Kidney epithelial cell (primary cell): ENCODE measurements at regions not wholly inside any gene's neighbourhood (a gene's known extent, or its start where the extent isn't known, plus 50 kb on each side); places are given as distances from the start of the nearest gene placed in this dataset.

Source experiments
- DNase-seq: peaks from one replicate; pipeline ENCODE4 v3.0.0-alpha.2; 2010; ENCODE audit warnings: low read depth
- H3K27me3 ChIP-seq: 2 replicates; pipeline ENCODE4 v1.6.0; 2011; ENCODE audit warnings: low read length; ENCODE audit not compliant: control insufficient read depth, insufficient read depth
- H3K36me3 ChIP-seq: 2 replicates; pipeline ENCODE4 v1.5.1; 2011; ENCODE audit warnings: low read length; ENCODE audit not compliant: control insufficient read depth, insufficient read depth
- H3K4me3 ChIP-seq: 2 replicates; pipeline ENCODE4 v1.5.1; 2011; ENCODE audit warnings: low read depth, mild to moderate bottlenecking, control low read depth, low read length
- CTCF ChIP-seq: IDR thresholded peaks from 2 replicates; pipeline ENCODE4 v1.5.1; 2011; ENCODE audit warnings: mild to moderate bottlenecking, moderate library complexity, low read length, control low read depth, inconsistent platforms; ENCODE audit not compliant: insufficient read depth, poor library complexity, severe bottlenecking

GRCh38 chr16:79798416-79799053 lies 198.0 kb upstream of the MAF start:
- DNase-seq, result no peak
- no peak for TF ChIP-seq CTCF
- no peaks in the 10 kb centered on the region for H3K27me3 ChIP-seq
- H3K36me3 ChIP-seq, result no peaks in the 10 kb centered on the region
- no peak overlapping the region for H3K4me3 ChIP-seq

GRCh38 chr16:79797486-79797885 lies 196.9 kb upstream of the MAF start:
- no peaks in the 10 kb centered on the region for H3K27me3 ChIP-seq
- TF ChIP-seq CTCF, result no peak
- no peak overlapping the region for H3K4me3 ChIP-seq
- no peaks in the 10 kb centered on the region for H3K36me3 ChIP-seq
- no peak for DNase-seq

- no peaks in the 10 kb centered on the region for H3K27me3 ChIP-seq
- DNase-seq, result no peak
- H3K36me3 ChIP-seq, result no peaks in the 10 kb centered on the region
- TF ChIP-seq CTCF, result no peak
- no peak overlapping the region for H3K4me3 ChIP-seq
Measured at GRCh38 chr16:79795556-79795955, 195.0 kb upstream of the MAF start.

- TF ChIP-seq CTCF, result no peak
- Histone ChIP-seq H3K27me3 (no peaks in the 10 kb centered on the region), H3K4me3 (no peak overlapping the region), H3K36me3 (no peaks in the 10 kb centered on the region)
- DNase-seq, result no peak
Measured at GRCh38 chr16:79794941-79795340, 194.4 kb upstream of the MAF start.

GRCh38 chr16:79792664-79793351 lies 192.3 kb upstream of the MAF start:
- no peak overlapping the region for H3K4me3 ChIP-seq
- no peaks in the 10 kb centered on the region for H3K27me3 ChIP-seq
- no peak for DNase-seq
- no peak for TF ChIP-seq CTCF
- H3K36me3 ChIP-seq, result no peaks in the 10 kb centered on the region

GRCh38 chr16:79792076-79792475 lies 191.5 kb upstream of the MAF start:
- DNase-seq, result no peak
- TF ChIP-seq CTCF, result no peak
- H3K4me3 ChIP-seq, result no peak overlapping the region
- no peaks in the 10 kb centered on the region for H3K36me3 ChIP-seq
- H3K27me3 ChIP-seq, result no peaks in the 10 kb centered on the region
